Mucosa of descending colon (tissue), 3 donors: ENCODE measurements at regions not wholly inside any gene's neighbourhood (a gene's known extent, or its start where the extent isn't known, plus 50 kb on each side); places are given as distances from the start of the nearest gene placed in this dataset.

Experiments used
- ATAC-seq: fragments of 200-7000 bp; cut with Tn5 transposase; one replicate; pipeline ENCODE4 v1.9.1; 2020; ENCODE audit warnings: mild to moderate bottlenecking, moderate library complexity
- DNase-seq, 3 donors: peaks; one replicate each; pipeline ENCODE4 v3.0.0-alpha.2; 2020
- H3K36me3 ChIP-seq: fragments of 200-600 bp; one replicate; pipeline ENCODE4 v1.8.0; 2021; ENCODE audit warnings: low read depth, mild to moderate bottlenecking
- H3K4me1 ChIP-seq: fragments of 200-600 bp; one replicate; pipeline ENCODE4 v1.8.0; 2021; ENCODE audit warnings: low read depth, mild to moderate bottlenecking
- H3K4me3 ChIP-seq: fragments of 200-600 bp; one replicate; pipeline ENCODE4 v1.8.0; 2021; ENCODE audit warnings: mild to moderate bottlenecking
- H3K9me3 ChIP-seq: fragments of 200-600 bp; one replicate; pipeline ENCODE4 v1.8.0; 2021; ENCODE audit warnings: mild to moderate bottlenecking
- CTCF ChIP-seq: fragments of 200-600 bp; IDR thresholded peaks from one replicate; pipeline ENCODE4 v1.8.0; 2022; ENCODE audit warnings: antibody characterized with exemption, mild to moderate bottlenecking
- intact Hi-C, 2 donors: fragments of 100-400 bp; cut with DNase I in 1 of 2; cut with micrococcal nuclease in 1 of 2; formaldehyde crosslinking; loops; one replicate each; pipeline versions ENCODE4 v1.11.0 to v1.11.1; 2022; cut with DNase I, micrococcal nuclease
- donor health status: DM: no; HTN: no; CAD: no; lungs with moderate emphysema.
- donor health status: DM: no; HTN: no; CAD: no.
- donor health status: DM: no; HTN: yes; CAD: no.

GRCh38 chr6:14880052-14880451 is 365.8 kb upstream of the JARID2 start:
- ATAC-seq (no peak), DNase-seq (no peak)
- H3K4me1 ChIP-seq, result no peaks in the 10 kb centered on the region
- TF ChIP-seq CTCF, result no peak
- H3K36me3 ChIP-seq, result no peaks in the 10 kb centered on the region
- intact Hi-C loops, result no loop called here
- no peaks in the 10 kb centered on the region for H3K9me3 ChIP-seq
- H3K4me3 ChIP-seq, result no peak overlapping the region

- ATAC-seq, result no peak
- no peak overlapping the region for H3K4me3 ChIP-seq
Measured at GRCh38 chr6:14880677-14881076, 365.2 kb upstream of the JARID2 start.

GRCh38 chr6:14881398-14881797 is 364.5 kb upstream of the JARID2 start:
- intact Hi-C loops, result no loop called here
- no peak for TF ChIP-seq CTCF
- no peaks in the 10 kb centered on the region for H3K4me1 ChIP-seq
- no peaks in the 10 kb centered on the region for H3K36me3 ChIP-seq
- H3K4me3 ChIP-seq, result no peak overlapping the region
- H3K9me3 ChIP-seq, result no peaks in the 10 kb centered on the region
- ATAC-seq, result peak; percentile 73
- no peak for DNase-seq

More at GRCh38 chr6:14880677-14881076, 365.2 kb upstream of the JARID2 start:
- intact Hi-C loops, result no loop called here
- Histone ChIP-seq H3K4me1 (no peaks in the 10 kb centered on the region), H3K9me3 (no peaks in the 10 kb centered on the region), H3K36me3 (no peaks in the 10 kb centered on the region)
- no peak for TF ChIP-seq CTCF
- no peak for DNase-seq

GRCh38 chr6:14882394-14883026 is 363.4 kb upstream of the JARID2 start:
- H3K4me3 ChIP-seq, result no peak overlapping the region
- peak in 1 of 3 donors; percentile 54 for DNase-seq
- H3K9me3 ChIP-seq, result no peaks in the 10 kb centered on the region
- peak; percentile 67 for ATAC-seq
- H3K4me1 ChIP-seq, result no peaks in the 10 kb centered on the region
- H3K36me3 ChIP-seq, result no peaks in the 10 kb centered on the region
- intact Hi-C loops, result no loop called here
- TF ChIP-seq CTCF, result no peak

GRCh38 chr6:14883921-14884320 is 361.9 kb upstream of the JARID2 start:
- intact Hi-C loops, result no loop called here
- ATAC-seq, result no peak
- no peaks in the 10 kb centered on the region for H3K4me1 ChIP-seq
- no peak for TF ChIP-seq CTCF
- H3K36me3 ChIP-seq, result no peaks in the 10 kb centered on the region
- H3K4me3 ChIP-seq, result no peak overlapping the region
- no peaks in the 10 kb centered on the region for H3K9me3 ChIP-seq
- DNase-seq, result no peak

- Histone ChIP-seq H3K9me3 (no peaks in the 10 kb centered on the region), H3K4me3 (no peak overlapping the region), H3K36me3 (no peaks in the 10 kb centered on the region), H3K4me1 (no peaks in the 10 kb centered on the region)
- no peak for ATAC-seq
- TF ChIP-seq CTCF, result no peak
- no peak for DNase-seq
- intact Hi-C loops, result no loop called here
Measured at GRCh38 chr6:14885498-14885897, 360.4 kb upstream of the JARID2 start.
